Globus pallidus (tissue), 1 donor: ENCODE measurements at regions not wholly inside any gene's neighbourhood (a gene's known extent, or its start where the extent isn't known, plus 50 kb on each side); places are given as distances from the start of the nearest gene placed in this dataset.

Experiments
- DNase-seq: peaks from one replicate; pipeline ENCODE4 v3.0.0-alpha.2; 2015; ENCODE audit warnings: low spot score

DNA sequence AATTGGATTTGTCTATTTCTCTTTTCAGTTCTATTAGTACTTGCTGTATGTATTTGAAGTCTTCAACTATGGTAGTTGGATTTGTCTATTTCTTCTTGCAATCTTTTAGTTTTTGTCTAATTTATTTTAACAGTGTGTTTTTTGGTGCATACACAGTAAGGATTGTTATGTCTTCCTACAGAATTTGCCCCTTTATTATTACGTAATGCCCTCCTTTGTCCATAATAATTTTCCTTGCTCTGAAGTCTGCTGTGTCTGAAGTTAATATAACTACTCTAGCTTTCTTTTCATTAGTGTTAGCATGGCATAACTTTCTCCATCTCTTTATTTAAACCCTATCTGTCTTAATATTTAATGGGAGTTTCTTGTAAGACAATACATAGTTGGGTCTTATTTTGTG is 105.1 kb upstream of the STT3B start:
- no peak for DNase-seq

DNA sequence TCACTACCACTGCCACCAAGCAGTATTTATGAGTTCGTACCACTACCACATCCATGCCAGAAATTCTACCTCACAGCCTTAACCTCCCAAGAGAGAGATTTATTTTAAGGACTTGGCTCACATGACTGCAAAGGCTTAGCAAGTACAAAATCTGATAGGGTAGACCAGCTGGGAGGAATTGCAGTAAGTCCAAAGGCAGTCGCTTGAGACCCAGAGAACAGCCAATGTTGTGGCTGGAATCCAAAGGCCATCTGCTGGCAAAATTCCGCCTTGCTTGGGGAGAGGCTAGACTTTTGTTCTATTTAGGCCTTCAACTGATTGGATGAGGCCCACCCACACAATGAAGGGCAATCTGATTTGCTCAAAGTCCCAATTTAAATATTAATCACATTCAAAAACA is 101.4 kb upstream of the STT3B start:
- DNase-seq: no peak

DNA sequence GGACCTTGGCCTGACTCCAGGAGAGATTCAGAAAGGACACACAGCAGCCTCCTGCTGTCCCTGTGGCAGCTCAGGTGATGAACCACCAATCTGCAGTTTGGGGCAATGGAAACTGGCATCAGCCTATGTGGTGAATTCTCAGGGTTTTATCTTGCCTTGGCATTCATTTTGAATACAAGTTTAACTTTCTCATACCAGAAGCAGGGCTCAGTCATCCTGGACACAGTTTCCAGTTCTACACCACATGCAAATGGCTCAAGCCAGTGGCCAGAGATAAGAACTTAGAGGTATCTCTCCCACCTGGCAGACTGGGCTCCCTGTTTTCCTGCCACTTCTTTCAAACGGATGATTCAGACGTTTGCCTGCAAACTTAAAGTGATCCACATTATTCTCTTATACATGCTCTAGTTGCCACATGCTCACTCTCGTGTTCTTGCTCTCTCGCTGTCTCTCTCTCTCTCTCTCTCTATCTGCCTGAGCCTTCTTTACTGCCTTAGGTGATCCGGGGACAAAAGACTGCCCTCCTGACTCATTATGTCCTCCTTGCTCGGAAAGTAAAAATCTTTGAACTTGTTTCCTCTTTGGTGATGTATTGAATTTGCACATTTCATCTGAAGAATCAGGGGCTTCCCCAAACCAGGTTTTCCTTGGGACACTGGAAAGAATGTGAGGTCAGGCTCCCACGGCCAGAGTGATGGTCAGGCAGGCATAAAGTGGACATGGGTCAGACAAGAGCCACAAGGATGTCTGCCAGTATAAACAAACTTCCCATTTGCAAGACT is 99.6 kb upstream of the STT3B start:
- DNase-seq: no peak

GRCh38 chr3:31433679-31433992 is 99.1 kb upstream of the STT3B start:
- DNase-seq: no peak

DNA sequence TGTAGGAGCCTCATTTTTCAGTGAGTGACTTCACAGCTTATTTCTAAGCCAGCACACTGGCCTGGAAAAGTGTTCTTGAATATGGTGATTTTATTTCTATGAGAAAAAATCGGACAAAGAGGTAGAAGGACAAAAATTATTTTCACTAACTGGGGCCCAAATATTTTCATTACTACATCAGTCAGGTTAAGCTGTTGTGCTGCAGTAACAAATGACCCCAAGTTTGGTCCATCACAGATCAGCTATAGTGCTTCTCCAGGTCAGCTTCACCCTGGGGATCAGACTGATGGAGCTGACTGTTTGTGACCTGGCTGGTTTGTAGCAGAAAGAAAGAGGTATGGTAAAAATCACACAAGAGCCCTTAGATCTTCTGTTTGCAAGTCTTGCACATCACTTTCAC is 97.9 kb upstream of the STT3B start:
- DNase-seq: no peak

GRCh38 chr3:31436830-31437229 is 95.9 kb upstream of the STT3B start:
- DNase-seq: no peak

GRCh38 chr3:31438742-31439141 is 94.0 kb upstream of the STT3B start:
- DNase-seq: no peak

DNA sequence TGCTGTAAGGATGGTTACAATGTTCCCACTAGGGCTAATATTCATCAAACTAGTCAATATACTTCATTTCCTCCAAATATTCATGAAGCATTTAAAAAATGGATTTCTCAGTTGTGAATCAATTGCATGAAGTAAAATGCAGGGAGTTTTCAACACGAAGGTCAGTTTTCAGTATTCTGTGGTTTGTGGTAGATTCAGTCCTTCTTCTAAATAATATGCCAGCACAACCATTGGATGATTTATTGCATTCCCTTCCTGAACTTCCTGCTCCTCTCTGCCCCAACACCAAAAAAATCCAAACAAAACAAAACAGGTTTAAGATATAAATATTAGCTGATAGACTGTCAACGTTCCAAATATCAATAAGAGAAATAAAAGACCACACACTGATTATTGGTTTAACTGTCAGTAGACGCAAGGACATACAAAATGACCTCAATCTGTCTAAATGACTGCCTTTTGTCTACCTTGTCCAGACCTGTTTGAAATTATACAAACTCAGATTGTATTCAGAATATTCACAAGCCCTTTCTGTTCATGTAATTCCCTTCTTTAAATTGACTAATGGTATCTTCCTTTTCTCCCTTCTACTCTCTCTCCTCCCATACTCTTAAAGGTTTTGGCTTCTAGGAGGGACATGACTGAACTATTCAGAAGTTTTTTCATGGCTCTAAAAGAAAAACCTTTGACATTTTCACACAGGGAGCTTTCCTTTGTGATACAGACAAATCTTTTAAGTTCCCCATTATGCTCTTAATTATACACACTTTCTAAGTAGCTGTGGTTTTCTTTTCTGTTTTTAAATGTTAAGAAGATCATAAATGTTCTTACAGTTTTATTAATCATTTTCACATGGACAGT is 92.6 kb upstream of the STT3B start:
- DNase-seq: no peak

DNA sequence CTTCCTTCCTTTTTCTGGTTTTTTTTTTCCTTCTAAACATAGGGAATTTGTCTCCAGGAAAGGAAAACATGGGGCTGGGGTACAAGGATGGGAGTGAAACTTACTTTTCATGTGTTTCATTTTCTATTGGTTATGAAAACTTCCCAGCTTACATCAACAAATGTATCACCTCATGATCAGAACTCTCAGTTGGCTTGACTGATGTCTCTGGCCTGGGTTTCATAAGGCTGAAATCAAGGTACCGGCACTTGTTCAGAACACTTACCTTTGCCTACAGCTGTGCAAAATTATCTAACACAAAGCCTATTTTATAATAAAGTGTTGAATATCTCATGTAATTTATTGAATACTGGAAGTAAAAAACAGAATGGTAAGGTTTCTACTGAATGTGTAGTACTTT is 91.8 kb upstream of the STT3B start:
- DNase-seq: no peak

GRCh38 chr3:31442755-31443154 is 90.0 kb upstream of the STT3B start:
- no peak for DNase-seq

DNA sequence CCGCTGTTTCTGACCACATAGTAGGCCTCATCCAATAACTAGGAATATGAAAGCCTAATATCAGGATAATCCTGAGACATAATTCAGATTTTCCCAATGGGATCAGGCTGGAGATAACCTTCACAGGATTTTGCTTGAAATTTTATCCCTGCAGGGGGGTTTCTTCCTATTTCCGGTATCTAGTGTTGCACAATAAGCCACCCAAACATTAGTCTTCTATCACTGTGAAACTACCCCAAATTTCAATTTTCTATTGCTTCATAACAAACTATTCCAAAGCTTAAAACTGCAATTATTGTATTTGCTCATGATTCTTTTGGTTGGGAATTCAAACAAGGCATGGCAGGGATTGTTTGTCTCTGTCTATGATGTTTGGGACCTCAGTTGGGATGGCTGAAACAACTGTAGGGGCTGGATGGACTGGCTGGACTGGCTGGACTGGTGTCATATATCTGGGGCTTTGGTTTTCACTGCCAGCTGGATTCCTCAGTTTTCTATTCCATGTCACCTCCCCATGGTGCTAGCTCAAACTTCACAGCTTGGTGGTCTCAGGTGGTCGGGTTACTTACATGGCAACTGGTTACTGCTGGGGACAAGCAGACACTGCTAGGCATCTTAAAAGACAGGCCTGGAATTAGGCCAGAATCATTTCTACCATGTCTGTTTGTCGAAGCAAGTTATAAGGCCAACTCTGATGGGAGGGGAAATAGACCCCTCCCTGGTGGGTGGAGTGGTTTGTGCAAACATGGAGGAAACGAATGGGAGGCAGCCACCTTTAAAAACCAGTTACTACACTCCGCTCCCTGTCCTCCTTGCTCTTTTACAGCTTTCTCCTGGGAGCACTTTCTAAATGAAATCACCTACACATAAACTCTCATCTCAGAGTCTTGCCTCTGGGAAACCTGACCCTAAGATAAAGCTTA is 88.2 kb upstream of the STT3B start:
- DNase-seq: no peak

- DNase-seq: no peak
Measured at GRCh38 chr3:31445701-31446100, 87.0 kb upstream of the STT3B start.

DNA sequence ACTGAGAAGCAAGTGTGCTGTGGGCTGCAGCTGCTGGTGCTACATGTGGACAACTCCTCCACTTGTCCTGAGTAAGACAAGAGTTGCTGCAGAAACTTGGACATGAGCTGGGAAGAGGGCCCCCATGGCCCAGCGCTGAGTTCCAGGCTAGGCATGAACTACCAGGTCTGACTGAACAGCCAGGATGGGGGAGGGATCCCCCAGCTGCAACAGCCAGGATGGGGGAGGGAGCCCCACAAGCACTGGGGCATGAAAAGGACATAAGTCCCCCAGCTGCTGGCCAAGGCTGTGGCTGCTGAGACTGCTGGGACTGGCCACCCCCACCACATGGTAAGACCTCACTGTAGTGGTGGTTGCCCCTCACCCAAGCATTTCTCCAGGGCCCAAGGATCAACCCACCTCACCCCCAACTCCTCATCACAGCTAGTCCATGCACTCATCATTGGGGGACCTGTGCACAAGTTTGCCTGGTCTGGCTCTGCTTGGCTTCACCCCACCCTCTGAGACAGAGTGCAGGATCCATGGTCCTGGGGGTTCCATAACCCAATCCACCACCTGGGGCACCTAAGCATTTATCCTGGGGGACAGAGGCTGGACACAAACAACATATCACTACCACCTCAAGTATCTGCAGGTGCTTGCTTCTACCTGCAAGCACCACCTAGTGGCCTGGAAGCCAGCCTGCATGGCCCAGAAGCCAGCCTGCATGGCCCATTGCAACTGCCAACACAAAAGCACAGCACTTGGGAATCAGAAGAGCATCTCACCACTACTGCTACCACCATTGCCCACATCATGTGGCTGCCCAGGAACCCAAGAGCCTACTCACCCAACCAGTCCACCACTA is 84.5 kb upstream of the STT3B start:
- DNase-seq: no peak

DNA sequence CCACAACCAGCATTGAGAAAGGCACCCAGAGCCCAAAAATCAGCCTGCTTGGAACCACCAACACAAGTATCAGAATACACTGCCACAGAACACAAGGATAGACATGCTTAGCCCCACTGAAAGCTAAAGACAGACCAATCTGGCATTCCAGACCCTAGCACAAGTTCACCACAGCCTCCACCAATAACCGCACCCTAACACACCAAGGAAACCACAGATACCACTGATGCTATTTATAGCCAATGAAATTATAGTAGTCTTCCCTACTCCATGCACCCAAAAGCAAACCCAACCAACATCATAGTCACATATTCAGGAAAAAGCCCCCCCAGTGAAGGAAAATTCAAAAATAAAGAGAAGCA is 83.9 kb upstream of the STT3B start:
- DNase-seq: no peak

- DNase-seq: no peak
Measured at GRCh38 chr3:31449318-31449717, 83.4 kb upstream of the STT3B start.

DNA sequence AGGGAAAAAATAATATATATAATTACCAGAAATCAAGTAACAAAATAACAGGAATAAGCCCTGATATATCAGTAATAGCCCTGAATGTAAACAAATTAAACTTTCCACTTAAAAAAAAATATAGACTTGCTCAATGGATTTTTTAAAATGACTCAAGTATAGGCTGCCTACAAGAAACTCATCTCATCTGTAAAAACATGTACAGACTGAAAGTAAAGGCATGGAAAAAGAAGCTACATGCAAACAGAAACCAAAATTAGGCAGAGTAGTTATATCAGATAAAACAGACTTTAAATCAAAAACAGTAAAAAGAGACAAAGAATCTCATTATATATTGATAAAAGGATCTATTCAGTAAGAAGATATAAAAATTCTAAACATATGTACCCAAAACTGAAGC is 82.4 kb upstream of the STT3B start:
- no peak for DNase-seq

DNA sequence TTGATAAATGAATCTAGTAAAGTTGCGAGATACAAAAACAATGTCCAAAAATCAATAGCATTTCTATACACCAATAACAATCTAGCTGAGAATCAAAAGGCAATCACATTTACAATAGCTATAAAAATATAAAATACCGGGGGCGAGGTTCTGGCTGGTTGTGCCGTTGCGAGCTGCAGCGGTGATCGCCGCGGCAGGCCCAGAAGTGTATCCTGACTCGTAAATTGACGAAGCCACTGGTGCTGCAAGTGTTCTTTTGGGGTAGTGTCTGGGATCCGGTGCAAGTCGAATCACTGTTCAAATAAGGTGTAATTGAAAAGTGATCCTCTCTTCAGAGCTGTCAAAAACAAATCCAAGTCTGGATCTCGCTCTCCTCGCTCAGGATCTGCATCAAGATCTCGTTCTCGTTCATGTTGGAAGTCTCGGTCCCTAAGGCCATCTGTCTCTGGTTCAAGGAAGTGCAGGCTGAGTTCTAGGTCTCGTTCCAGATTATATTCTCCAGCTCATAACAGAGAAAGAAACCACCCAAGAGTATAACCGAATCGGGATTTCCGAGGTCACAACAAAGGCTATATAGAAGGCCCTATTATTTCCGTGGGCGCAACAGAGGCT is 80.1 kb upstream of the STT3B start:
- no peak for DNase-seq

- DNase-seq: no peak
Measured at GRCh38 chr3:31453430-31453829, 79.3 kb upstream of the STT3B start.

DNA sequence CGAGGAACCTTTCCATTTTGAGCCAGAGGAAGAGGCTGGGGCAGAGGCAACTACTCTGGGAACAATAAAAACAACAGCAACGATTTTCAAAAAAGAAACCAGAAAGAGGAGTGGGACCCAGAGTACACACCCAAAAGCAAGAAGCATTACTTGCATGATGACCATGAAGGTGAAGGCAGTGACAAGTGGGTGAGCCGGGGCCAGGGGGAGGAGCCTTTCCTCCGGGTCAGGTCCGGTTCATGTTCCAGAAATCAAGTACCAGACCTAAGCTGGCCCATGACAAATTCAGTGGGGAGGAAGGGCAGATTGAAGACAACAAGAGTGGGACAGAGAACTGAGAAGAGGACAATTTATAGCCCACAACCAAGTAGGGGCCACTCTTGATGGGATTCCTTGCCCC is 77.2 kb upstream of the STT3B start:
- DNase-seq: no peak

- DNase-seq: no peak
Measured at GRCh38 chr3:31456373-31456772, 76.4 kb upstream of the STT3B start.

- DNase-seq: no peak
Measured at GRCh38 chr3:31461426-31461825, 71.3 kb upstream of the STT3B start.
